HPDE6-E6E7 (cell line): ENCODE measurements at regions not wholly inside any gene's neighbourhood (a gene's known extent, or its start where the extent isn't known, plus 50 kb on each side); places are given as distances from the start of the nearest gene placed in this dataset.
"Not testable (repeated sequence)": the region's sequence is repeated elsewhere in the genome, so short reads cannot be mapped to it uniquely, and the experiment has no call there.

Experiments
- DNase-seq: peaks from one replicate; pipeline ENCODE4 v3.0.0; 2011; ENCODE audit warnings: missing footprints; ENCODE audit errors: extremely low spot score

DNA sequence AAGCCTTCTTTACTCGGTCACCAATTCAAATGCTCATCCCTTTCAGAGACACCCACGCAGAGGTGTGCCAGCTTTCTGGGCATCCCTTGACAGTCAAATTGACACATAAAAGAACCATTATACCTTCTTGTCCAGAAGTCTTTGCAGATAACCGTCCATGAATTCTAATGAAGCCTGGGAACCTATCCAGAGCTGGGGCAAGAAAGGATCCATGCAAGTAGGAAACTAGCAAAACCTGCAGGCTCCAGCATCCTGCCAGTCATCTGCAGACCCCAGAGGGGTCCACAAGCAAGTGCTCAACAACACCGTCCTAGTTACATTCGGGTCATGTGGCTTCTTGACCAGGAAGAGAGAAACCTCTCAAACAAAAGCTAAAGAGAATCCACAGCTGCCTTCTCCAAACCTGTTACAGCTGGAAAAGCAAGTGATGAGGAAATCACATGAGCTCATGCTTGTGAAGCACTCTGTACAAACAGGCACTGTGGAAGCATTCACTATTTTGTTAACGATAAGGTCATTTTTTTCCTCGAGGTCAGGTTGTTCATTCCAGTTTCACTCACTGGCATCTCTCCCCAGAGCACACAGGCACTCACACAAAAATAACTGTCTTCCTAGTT, 80.2 kb upstream of the DMRT1 start:
- DNase-seq, result no peak

DNA sequence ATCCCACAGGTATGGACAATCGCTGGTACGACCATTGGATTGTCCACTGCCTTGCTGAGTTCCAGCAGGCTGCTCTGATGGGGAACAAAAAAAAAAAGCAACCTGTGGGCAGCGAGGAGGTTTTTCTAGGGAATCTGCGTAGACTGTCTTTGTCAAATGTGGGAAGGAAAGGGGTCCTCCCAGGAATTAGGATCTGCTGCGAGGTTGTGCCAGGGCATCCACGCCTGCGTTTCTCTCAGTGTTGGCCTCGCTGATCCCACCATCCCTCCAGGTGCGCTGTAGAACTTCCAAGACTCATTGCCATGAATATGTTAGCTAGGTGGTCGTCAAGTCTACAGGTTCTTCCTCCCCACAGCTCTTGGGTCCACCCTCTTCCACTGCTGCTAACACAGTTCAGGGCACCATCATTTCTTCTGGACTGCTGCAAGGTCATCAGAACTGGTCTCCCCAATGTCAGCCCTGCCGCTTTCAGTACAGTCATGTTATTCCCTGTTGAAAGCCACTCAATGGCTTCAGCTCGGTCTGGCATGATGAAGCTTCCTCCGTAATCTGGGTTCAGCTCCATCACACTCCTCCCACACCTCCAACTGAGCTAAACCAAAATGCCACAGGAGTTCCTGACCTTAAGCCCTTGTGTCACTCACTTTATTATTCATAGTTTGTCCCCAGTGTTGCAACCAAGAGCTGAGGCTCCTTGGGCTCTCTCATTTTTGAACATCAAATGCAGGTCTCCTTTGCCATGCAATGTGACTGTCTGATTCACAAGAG, 79.5 kb upstream of the DMRT1 start:
- no peak for DNase-seq

GRCh38 chr9:763692-764091, 77.8 kb upstream of the DMRT1 start:
- no peak for DNase-seq

DNA sequence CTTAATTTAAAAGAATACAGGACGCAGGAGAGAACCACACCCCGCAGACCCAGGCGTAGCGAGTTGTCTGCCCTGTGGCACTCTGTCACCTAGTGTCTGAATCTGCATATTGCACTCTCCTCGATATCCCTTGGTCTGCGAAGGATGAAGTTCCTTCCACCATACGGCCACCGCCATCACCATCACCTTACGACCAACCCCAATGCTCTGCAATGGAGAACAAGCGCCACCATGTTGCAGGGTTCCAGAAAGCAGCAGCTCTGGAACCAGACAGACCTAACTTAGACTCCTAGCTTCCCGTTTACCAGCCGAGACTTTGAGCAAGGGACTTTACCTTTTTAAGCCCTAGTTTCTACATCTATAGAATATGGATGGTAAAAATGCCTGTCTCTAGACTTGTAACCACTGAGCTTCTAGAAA, 77.4 kb upstream of the DMRT1 start:
- DNase-seq, result no peak

DNA sequence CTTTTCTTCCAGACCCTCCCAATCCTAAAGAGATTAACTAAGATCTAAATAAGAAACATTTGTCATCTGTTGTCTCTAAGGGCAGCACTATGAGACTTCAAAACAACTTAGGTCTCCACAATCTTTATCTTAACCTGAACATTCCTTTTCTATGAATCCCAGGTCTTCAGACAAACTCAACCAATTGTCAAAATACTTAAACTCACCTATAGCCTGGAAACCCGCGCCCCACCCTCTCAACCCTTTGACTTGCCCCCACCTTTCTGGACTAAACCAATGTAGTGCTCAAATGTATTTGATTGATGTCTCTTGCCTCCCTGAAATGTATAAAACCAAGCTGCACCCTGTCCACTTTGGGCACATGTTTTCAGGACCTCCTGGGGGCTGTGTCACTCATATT, 76.5 kb upstream of the DMRT1 start:
- DNase-seq, result no peak

DNA sequence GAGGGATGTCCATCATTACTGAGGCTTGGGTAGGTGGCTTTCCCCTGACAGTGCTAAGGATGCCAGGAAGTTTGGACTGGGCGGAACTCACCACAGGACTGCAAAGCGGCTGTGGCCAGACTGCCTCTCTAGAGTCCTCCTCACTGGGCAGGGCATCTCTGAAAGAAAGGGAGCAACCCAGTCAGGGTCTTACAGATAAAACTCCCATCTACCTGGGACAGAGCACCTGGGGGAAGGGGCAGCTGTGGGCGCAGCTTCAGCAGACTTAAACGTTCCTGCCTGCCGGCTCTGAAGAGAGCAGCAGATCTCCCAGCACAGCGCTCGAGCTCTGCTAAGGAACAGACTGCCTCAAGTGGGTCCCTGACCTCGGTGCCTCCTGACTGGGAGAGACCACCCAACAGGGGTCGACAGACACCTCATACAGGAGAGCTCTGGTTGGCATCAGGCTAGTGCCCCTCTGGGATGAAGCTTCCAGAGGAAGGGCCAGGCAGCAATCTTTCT, 74.4 kb upstream of the DMRT1 start:
- DNase-seq, result not testable (repeated sequence)

GRCh38 chr9:776086-776485, 65.4 kb upstream of the DMRT1 start:
- no peak for DNase-seq

DNA sequence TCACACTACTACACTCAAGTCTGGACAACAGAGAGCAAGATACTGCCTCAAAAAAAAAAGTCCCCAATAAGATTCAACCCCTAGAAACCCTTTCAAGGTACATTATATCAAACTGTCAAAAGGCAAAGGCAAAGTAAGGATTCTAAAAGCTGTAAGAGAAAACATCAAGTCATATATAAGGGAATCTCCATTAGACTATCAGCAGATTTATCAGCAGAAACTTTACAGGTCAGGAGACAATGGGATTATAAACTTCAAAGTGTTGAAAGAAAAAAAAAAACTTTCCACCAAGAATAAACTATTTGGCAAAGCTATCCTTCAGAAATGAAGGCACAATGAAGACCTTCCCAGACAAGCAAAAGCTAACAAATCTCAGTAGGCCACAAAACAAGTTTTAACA, 63.5 kb upstream of the DMRT1 start:
- no peak for DNase-seq

GRCh38 chr9:784202-784601, 57.3 kb upstream of the DMRT1 start:
- no peak for DNase-seq

DNA sequence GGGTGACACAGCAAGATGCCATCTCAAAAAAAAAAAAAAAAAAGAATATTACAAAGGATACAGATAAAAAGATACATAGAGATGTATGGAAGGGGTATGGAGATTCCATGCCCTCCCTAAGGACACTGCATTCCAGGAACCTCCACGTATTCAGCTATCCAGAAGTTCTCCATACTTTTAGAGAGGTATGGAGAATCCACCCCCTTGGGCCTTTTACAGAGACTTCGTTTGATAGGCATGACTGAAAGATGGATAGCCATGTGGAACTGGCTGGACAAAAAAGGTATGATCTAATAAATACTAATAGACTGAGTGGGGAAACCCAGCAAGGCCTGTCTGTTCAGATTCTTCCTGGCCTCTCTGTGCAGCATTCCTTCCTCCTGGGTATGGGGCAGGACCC, 56.6 kb upstream of the DMRT1 start:
- DNase-seq, result no peak

- no peak for DNase-seq
Observed at GRCh38 chr9:785997-786396, 55.5 kb upstream of the DMRT1 start.

DNA sequence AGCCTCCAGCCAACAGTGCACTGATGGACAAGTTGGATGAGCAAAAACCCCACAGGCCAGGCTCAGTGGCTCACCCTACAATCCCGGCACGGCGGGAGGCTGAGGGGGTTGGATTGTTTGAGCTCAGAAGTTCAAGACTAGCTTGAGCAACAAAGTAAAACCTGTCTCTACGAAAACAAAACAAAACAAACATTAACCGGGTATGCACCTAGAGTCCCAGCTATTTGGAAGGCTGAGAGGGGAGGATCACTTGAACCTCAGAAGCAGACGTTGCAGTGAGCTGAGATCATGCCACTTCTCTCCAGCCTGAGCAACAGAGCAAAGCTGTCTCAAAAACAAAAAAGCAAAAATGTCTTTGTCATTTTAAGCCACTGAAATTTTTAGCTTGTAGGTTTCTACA, 55.1 kb upstream of the DMRT1 start:
- DNase-seq, result no peak

- no peak for DNase-seq
Observed at GRCh38 chr9:788777-789176, 52.7 kb upstream of the DMRT1 start.
